ENCODE measurements at regions not wholly inside any gene's neighbourhood (a gene's known extent, or its start where the extent isn't known, plus 50 kb on each side); places are given as distances from the start of the nearest gene placed in this dataset.
"Not testable (repeated sequence)": the region's sequence is repeated elsewhere in the genome, so short reads cannot be mapped to it uniquely, and the experiment has no call there.

DNA sequence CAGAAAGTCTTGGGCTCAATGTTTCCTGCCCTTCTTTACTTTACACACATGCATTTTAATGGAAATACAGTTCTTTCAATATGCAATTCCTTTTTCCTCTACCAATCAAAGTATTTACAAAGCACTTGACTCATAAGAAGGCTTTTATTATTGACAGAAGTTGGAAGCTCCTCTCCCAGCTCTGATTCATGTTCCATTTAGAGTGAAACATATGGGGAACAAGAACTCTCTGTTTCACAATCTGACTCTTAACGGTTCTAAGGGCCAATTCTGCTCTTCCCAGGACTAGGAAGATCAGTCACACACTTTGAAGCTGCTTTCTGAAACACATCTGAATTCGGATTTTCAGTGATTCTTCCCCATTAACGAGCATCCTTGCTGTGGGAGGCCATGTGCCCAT is 300.5 kb downstream of the ANAPC1 start:
- TF ChIP-seq, protein P1, sequence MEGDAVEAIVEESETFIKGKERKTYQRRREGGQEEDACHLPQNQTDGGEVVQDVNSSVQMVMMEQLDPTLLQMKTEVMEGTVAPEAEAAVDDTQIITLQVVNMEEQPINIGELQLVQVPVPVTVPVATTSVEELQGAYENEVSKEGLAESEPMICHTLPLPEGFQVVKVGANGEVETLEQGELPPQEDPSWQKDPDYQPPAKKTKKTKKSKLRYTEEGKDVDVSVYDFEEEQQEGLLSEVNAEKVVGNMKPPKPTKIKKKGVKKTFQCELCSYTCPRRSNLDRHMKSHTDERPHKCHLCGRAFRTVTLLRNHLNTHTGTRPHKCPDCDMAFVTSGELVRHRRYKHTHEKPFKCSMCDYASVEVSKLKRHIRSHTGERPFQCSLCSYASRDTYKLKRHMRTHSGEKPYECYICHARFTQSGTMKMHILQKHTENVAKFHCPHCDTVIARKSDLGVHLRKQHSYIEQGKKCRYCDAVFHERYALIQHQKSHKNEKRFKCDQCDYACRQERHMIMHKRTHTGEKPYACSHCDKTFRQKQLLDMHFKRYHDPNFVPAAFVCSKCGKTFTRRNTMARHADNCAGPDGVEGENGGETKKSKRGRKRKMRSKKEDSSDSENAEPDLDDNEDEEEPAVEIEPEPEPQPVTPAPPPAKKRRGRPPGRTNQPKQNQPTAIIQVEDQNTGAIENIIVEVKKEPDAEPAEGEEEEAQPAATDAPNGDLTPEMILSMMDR (IDR thresholded peaks at IDR 0.05; ENCODE audit: insufficient read depth, low read length) = not testable (repeated sequence)
- TF ChIP-seq GABPA (IDR thresholded peaks at IDR 0.05; ENCODE audit: low read depth); SPI1 (IDR thresholded peaks at IDR 0.05; ENCODE audit: borderline replicate concordance, low read depth): not testable (repeated sequence)
- TF ChIP-seq, protein P2, sequence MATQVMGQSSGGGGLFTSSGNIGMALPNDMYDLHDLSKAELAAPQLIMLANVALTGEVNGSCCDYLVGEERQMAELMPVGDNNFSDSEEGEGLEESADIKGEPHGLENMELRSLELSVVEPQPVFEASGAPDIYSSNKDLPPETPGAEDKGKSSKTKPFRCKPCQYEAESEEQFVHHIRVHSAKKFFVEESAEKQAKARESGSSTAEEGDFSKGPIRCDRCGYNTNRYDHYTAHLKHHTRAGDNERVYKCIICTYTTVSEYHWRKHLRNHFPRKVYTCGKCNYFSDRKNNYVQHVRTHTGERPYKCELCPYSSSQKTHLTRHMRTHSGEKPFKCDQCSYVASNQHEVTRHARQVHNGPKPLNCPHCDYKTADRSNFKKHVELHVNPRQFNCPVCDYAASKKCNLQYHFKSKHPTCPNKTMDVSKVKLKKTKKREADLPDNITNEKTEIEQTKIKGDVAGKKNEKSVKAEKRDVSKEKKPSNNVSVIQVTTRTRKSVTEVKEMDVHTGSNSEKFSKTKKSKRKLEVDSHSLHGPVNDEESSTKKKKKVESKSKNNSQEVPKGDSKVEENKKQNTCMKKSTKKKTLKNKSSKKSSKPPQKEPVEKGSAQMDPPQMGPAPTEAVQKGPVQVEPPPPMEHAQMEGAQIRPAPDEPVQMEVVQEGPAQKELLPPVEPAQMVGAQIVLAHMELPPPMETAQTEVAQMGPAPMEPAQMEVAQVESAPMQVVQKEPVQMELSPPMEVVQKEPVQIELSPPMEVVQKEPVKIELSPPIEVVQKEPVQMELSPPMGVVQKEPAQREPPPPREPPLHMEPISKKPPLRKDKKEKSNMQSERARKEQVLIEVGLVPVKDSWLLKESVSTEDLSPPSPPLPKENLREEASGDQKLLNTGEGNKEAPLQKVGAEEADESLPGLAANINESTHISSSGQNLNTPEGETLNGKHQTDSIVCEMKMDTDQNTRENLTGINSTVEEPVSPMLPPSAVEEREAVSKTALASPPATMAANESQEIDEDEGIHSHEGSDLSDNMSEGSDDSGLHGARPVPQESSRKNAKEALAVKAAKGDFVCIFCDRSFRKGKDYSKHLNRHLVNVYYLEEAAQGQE (IDR thresholded peaks at IDR 0.05; ENCODE audit: insufficient replicate concordance, low read depth) = not testable (repeated sequence)
